DND-41 (cell line): ENCODE measurements at regions not wholly inside any gene's neighbourhood (a gene's known extent, or its start where the extent isn't known, plus 50 kb on each side); places are given as distances from the start of the nearest gene placed in this dataset.

ENCODE experiments used
- EZH2 ChIP-seq: IDR thresholded peaks from 3 replicates; pipeline ENCODE4 v1.6.1; 2012; ENCODE audit warnings: borderline replicate concordance, low read depth, mild to moderate bottlenecking, moderate library complexity, low read length, inconsistent platforms; ENCODE audit not compliant: severe bottlenecking
- TF ChIP-seq, protein P1 (sequence below): IDR thresholded peaks from 2 replicates; pipeline ENCODE4 v1.5.1; 2012; ENCODE audit warnings: borderline replicate concordance, low read length, moderate library complexity, mild to moderate bottlenecking; ENCODE audit not compliant: poor library complexity, severe bottlenecking; ENCODE audit errors: extremely low read depth

DNA sequence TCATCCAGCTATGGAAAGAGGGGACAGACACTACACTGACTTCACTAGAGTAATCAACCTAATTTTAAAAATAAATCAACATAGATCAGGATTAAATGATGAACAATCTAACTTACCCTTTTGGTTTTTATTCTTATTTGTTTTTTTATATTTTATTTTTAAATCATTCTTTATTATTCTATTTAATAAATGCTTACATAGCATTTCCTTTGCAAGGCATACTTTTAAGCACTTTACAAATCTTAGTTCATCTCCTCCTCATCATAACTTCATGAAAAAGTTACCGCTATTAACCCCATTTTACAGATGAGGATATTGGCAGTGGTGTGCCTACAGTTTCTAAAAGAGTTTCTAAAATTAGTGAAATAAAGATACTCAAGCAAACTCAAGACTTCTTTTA lies 380.6 kb downstream of the TBC1D4 start:
- TF ChIP-seq, protein P1, sequence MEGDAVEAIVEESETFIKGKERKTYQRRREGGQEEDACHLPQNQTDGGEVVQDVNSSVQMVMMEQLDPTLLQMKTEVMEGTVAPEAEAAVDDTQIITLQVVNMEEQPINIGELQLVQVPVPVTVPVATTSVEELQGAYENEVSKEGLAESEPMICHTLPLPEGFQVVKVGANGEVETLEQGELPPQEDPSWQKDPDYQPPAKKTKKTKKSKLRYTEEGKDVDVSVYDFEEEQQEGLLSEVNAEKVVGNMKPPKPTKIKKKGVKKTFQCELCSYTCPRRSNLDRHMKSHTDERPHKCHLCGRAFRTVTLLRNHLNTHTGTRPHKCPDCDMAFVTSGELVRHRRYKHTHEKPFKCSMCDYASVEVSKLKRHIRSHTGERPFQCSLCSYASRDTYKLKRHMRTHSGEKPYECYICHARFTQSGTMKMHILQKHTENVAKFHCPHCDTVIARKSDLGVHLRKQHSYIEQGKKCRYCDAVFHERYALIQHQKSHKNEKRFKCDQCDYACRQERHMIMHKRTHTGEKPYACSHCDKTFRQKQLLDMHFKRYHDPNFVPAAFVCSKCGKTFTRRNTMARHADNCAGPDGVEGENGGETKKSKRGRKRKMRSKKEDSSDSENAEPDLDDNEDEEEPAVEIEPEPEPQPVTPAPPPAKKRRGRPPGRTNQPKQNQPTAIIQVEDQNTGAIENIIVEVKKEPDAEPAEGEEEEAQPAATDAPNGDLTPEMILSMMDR: no peak
- TF ChIP-seq EZH2: no peak
